Heart right ventricle (tissue), 16 donors: ENCODE measurements at regions not wholly inside any gene's neighbourhood (a gene's known extent, or its start where the extent isn't known, plus 50 kb on each side); places are given as distances from the start of the nearest gene placed in this dataset.
"Not testable (repeated sequence)": the region's sequence is repeated elsewhere in the genome, so short reads cannot be mapped to it uniquely, and the experiment has no call there.

ENCODE experiments used
- ATAC-seq, 8 donors: fragments of 200-7000 bp; cut with Tn5 transposase; one replicate each; pipeline ENCODE4 v1.9.1; 2020; ENCODE audit warnings: mild to moderate bottlenecking in 8 of 8, moderate library complexity in 8 of 8, moderate number of reproducible peaks in 1 of 8
- DNase-seq, 2 donors: peaks; one replicate each; pipeline ENCODE4 v3.0.0-alpha.2; 2020
- H3K27ac ChIP-seq, 10 donors: fragments of 200-600 bp; sonication (generic) in 2 of 10; one replicate each; pipeline versions ENCODE4 v1.5.0 to v1.8.0; 2020 to 2022; ENCODE audit warnings: mild to moderate bottlenecking in 3 of 10
- H3K27me3 ChIP-seq, 7 donors: fragments of 200-600 bp; one replicate each; pipeline ENCODE4 v1.8.0; 2021 to 2022; ENCODE audit warnings: mild to moderate bottlenecking in 2 of 7
- H3K36me3 ChIP-seq, 9 donors: fragments of 200-600 bp; sonication (generic) in 1 of 9; one replicate each; pipeline versions ENCODE4 v1.5.0 to v1.8.0; 2020 to 2022; ENCODE audit warnings: mild to moderate bottlenecking in 2 of 9
- H3K4me1 ChIP-seq, 9 donors: fragments of 200-600 bp; sonication (generic) in 1 of 9; one replicate each; pipeline versions ENCODE4 v1.5.0 to v1.8.0; 2020 to 2022; ENCODE audit warnings: mild to moderate bottlenecking in 4 of 9
- H3K4me3 ChIP-seq, 10 donors: fragments of 200-600 bp; sonication (generic) in 2 of 10; one replicate each; pipeline versions ENCODE4 v1.5.0 to v1.8.0; 2020 to 2022; ENCODE audit warnings: mild to moderate bottlenecking in 7 of 10, moderate library complexity in 2 of 10
- H3K9me3 ChIP-seq, 11 donors: fragments of 200-600 bp in 10 of 11; sonication (generic) in 2 of 11; one replicate each; pipeline versions ENCODE4 v1.5.0 to v1.8.0; 2013 to 2022; ENCODE audit warnings: mild to moderate bottlenecking in 2 of 11, control low read depth in 1 of 11, moderate library complexity in 1 of 11
- WGBS, 2 donors: extraction: QIAGEN DNeasy Blood & Tissue Kit; methylation state at CpG; one replicate each; pipeline ENCODE4 v1.1.7; 2013; ENCODE audit warnings: inconsistent platforms in 1 of 2; 5-methylcytosine and 5-hydroxymethylcytosine counted together
- intact Hi-C, 10 donors: fragments of 100-400 bp; cut with DNase I; formaldehyde crosslinking; loops; one replicate each; pipeline versions ENCODE4 v1.11.1 to v1.14.2; 2022
- TF ChIP-seq, protein P1 (sequence below), 9 donors: fragments of 200-600 bp; sonication (generic) in 2 of 9; IDR thresholded peaks; one replicate each; pipeline versions ENCODE4 v1.5.0 to v1.8.0; 2021 to 2022; ENCODE audit warnings: antibody characterized with exemption in 9 of 9, mild to moderate bottlenecking in 5 of 9, moderate library complexity in 1 of 9
- donor health status: Arrhythmogenic right ventricular cardiomyopathy.
- donor health status: ischemic (EF 13 %, LVEDD 7.1; RV severe dilation, severe dysfunction).
- donor health status: healthy with polysubstance abuse.
- donor health status: DM: no; HTN: yes; CAD: no.
- donor health status: DM: no; HTN: no; CAD: no.
- donor health status: ischemic (EF 25% LVEDD 6.9; RV normal size, moderate dysfunction).
- donor health status: ischemic (EF 25% LVEDD 5.7; RV mildly dilated, moderate dysfunction).
- donor health status: healthy.
- donor health status: DM: yes; HTN: yes; CAD: no.
- donor health status: Ischemic cardiomyopathy.
- donor health status: ischemic (EF 35%, LVEDD 5.7; RV mildly dilated, moderate dysfunction).
- donor health status: nonischemic (EF 11% LVEDD 7.7; RV severe dilation, severe dysfunction).
- donor health status: DM: yes; HTN: yes; CAD: no.
- donor health status: PGD.
- donor health status: ischemic (EF 29% LVEDD 5.4; RV normal size, mild dysfunction).
- donor health status: nonischemic (EF 23%, LVEDD 6.1; RV moderate dilation, normal function).

DNA sequence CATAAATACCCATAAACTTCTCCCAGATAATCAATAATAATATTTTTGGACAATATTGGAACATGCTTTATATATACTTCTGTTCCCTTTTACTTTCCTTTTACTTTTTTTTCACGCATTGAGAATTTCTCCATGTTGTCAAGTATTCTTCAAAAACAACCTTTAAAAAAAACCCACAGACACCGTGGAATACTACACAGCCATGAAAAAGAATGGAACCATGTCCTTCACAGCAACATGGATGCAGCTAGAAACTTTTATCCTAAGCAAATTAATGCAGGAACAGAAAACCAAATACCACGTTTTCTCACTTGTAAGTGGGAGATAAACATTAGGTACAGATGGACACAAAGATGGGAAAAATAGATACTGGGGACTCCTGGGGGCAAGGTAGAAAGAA is 854.7 kb downstream of the TBC1D22A start:
- Histone ChIP-seq H3K9me3 (no peaks in the 10 kb centered on the region), H3K4me1 (no peaks in the 10 kb centered on the region), H3K27ac (no peak overlapping the region), H3K4me3 (no peak overlapping the region), H3K27me3 (peaks cover 0 to 48% (median 44%) of the 10 kb centered on the region in 7 donors), H3K36me3 (no peaks in the 10 kb centered on the region)
- TF ChIP-seq, protein P1, sequence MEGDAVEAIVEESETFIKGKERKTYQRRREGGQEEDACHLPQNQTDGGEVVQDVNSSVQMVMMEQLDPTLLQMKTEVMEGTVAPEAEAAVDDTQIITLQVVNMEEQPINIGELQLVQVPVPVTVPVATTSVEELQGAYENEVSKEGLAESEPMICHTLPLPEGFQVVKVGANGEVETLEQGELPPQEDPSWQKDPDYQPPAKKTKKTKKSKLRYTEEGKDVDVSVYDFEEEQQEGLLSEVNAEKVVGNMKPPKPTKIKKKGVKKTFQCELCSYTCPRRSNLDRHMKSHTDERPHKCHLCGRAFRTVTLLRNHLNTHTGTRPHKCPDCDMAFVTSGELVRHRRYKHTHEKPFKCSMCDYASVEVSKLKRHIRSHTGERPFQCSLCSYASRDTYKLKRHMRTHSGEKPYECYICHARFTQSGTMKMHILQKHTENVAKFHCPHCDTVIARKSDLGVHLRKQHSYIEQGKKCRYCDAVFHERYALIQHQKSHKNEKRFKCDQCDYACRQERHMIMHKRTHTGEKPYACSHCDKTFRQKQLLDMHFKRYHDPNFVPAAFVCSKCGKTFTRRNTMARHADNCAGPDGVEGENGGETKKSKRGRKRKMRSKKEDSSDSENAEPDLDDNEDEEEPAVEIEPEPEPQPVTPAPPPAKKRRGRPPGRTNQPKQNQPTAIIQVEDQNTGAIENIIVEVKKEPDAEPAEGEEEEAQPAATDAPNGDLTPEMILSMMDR (IDR thresholded peaks at IDR 0.05), result no peak
- intact Hi-C loops, result no loop called here
- 78 to 84% methylated on average over 3 of the region's 3 CpGs for WGBS, 2 donors
- DNase-seq, result no peak
- no peak for ATAC-seq

DNA sequence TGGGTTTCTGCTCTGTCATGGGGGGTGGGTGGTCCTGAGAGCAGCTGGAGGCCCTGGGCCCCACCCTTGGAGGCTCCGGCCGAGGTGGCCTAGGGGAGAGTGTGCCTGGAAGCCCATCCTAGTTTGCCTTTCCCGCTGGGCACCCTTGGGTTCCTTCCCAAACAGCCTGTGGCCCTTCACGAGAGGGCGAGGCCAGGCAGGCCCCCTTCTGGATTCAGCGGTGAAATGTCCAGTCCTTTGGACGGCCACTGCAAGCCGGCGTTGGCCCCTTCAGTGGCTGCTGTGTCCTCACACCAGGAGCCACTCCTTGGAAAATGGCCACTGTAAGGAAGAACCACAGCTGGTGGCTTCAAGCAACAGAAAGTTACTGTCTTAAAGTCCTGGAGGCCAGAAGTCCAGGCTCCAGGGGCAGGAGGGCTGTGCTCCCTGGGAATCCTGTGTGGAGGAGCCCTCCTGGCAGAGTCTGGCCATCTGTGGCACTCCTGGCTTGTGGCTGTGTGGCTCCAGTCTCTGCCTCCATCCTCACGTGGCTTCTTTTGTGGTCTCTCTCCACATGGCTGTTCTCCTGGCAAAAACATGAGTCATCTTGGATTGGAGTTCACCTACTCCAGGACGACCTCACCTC is 854.1 kb downstream of the TBC1D22A start:
- Histone ChIP-seq H3K27me3 (peaks cover 0 to 45% (median 39%) of the 10 kb centered on the region in 7 donors), H3K27ac (no peak overlapping the region), H3K4me3 (no peak overlapping the region), H3K4me1 (no peaks in the 10 kb centered on the region), H3K36me3 (no peaks in the 10 kb centered on the region), H3K9me3 (no peaks in the 10 kb centered on the region)
- ATAC-seq (no peak), DNase-seq (no peak)
- intact Hi-C loops, result no loop called here
- WGBS, 2 donors, result 88% methylated on average over 11 of the region's 11 CpGs
- TF ChIP-seq, protein P1 (IDR thresholded peaks at IDR 0.05), result no peak

DNA sequence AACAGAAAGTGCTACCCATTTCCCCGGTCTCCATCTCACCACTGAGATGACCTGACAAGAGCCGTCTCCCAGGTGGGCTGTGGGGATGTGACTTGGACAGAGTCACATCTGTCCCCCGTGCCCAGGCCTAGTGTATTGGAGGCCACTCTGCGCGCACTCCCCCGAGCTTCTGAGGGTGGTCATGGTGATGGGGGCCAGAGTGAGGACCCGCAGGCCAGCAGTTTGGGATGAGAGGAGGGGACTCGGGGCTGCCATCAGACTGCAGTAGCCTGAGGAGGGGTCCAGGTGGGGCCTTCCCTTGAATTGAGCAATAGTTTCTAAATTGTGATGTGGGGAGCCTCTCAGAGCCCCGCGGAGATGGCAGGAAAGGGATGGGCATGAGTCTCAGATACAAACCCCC is 852.6 kb downstream of the TBC1D22A start:
- no peak overlapping the region for H3K27ac ChIP-seq
- intact Hi-C loops, result no loop called here
- H3K9me3 ChIP-seq, result peaks cover 0 to 6% (median 0%) of the 10 kb centered on the region in 11 donors
- H3K4me3 ChIP-seq, result no peak overlapping the region
- TF ChIP-seq, protein P1 (IDR thresholded peaks at IDR 0.05), result no peak
- WGBS, 2 donors, result 82 to 86% methylated on average over 10 of the region's 10 CpGs
- H3K27me3 ChIP-seq, result peaks cover 0 to 49% (median 32%) of the 10 kb centered on the region in 7 donors
- DNase-seq, result no peak
- H3K4me1 ChIP-seq, result no peaks in the 10 kb centered on the region
- H3K36me3 ChIP-seq, result no peaks in the 10 kb centered on the region
- ATAC-seq, result no peak

DNA sequence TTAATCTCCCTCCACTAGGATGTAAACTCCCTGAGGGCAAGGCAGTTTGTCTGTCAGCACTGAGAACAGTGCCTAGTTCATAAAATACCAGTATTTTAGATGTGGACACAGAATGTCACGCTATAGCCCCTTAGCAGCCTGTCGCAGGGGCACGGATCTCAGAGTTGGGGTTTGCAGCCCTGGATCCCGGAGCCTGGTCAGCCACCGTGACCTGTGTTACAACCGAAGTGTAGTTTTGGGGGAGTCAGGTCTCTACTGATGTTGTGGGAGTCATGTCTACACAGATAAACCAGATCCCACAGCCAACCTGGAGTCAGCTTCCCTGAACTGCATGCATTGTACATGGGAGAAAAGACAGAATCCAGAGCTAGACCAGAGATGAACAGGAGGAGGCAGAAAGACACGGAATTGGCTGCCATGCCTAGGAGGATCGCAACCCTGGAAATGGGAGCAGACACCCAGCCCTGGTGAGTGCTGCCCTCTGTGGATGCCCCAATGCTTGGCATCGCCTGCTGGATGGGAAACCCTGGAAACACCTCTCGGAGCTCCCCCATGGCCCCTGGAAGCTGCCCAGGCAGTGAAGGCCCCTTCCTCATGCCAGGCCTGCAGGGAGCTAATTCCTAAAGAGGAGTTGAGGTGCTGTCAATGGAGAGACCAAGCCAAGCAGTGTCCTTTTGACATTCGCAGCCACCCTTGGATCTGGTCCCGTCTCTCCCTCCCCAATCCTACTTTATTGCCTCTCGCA is 851.3 kb downstream of the TBC1D22A start:
- DNase-seq, result no peak

DNA sequence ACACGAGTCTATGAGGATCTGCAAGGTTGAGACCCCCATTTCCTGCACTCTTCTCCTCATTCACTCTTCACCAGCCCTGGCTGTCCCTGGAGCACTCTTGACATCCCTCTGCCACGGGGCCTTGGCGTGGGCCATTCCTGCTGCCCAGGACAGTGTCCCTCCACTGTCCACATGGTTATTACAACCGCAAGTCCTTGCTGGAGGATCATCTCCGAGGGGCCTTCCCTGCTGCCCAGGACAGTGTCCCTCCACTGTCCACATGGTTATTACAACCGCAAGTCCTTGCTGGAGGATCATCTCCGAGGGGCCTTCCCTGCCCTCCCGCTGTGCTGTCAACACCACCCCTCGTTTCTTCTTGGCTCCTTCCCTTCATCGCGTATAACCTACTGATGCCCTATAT is 850.7 kb downstream of the TBC1D22A start:
- H3K27me3 ChIP-seq, result peaks cover 0 to 44% (median 31%) of the 10 kb centered on the region in 7 donors
- H3K27ac ChIP-seq, ATAC-seq, H3K36me3 ChIP-seq, DNase-seq, H3K4me3 ChIP-seq, intact Hi-C loops, H3K4me1 ChIP-seq, H3K9me3 ChIP-seq: not testable (repeated sequence)
- 71 to 73% methylated on average over 11 of the region's 11 CpGs for WGBS, 2 donors

More for the DNA sequence above, 851.3 kb downstream of the TBC1D22A start:
- 85 to 90% methylated on average over 13 of the region's 13 CpGs for WGBS, 2 donors
- intact Hi-C loops, result no loop called here
- Histone ChIP-seq H3K27me3 (peaks cover 0 to 49% (median 29%) of the 10 kb centered on the region in 7 donors), H3K4me3 (no peak overlapping the region), H3K36me3 (no peaks in the 10 kb centered on the region), H3K9me3 (peaks cover 0 to 9% (median 0%) of the 10 kb centered on the region in 11 donors), H3K27ac (no peak overlapping the region), H3K4me1 (no peaks in the 10 kb centered on the region)
- TF ChIP-seq, protein P1 (IDR thresholded peaks at IDR 0.05), result no peak
- no peak for ATAC-seq
